NCI-H774 (cell line): ENCODE measurements at regions not wholly inside any gene's neighbourhood (a gene's known extent, or its start where the extent isn't known, plus 50 kb on each side); places are given as distances from the start of the nearest gene placed in this dataset.
A peak's percentile ranks its signal among the peaks of the same experiment; 100 is the strongest.
"Not testable (repeated sequence)": the region's sequence is repeated elsewhere in the genome, so short reads cannot be mapped to it uniquely, and the experiment has no call there.

Source experiments
- DNase-seq: peaks from one replicate; lab custom pipeline; 2025; lab: John Stamatoyannopoulos, UW

DNA sequence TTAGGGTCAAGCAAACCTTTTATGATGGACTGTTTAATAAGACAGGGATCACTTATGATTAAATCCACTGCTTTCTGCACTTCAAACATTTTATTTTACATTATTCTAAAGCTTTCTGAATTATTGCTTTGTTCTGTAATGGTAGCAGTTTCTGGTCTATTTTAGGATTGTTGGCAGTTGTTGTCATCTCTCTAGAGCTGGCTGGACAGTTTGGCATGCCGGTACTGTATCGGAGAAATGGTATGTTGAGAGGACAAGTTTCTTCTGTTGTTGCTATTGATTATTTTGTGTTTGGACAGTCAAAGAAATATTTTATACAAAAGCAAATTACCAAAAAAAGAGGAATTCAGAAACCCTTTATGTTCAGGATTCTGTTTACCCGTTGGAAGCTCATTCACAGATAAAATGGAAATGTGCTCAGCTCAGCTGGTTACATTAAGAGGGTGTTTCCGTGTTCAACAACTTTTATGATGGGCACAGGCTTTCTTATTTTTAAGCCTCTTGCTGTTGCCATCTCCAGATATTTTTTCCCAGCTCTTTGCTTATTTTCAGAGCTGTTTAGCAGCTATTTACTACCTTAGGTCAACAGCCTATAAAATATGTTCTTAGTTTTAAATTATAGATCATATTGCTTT lies 214.6 kb upstream of the IGFBP7 start:
- no peak for DNase-seq

DNA sequence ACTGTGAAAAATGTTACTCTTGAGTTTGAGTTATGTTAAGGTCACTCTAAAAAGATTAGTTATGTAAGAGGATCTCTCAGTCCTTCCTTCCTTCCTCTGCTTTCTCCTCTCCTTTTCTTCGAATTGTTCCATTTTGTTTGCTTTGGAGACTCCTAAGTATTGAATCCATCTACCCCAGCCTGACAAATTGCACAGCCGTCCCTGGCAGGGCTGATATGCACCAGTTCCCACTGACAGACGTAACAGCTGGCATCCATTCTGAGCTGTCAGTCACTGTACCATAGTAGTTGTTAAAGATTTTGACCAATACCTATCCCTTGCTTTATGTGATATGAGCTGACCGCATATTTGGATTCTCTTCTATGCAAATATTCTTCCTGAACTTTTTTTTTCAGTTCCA lies 210.7 kb upstream of the IGFBP7 start:
- DNase-seq: no peak

DNA sequence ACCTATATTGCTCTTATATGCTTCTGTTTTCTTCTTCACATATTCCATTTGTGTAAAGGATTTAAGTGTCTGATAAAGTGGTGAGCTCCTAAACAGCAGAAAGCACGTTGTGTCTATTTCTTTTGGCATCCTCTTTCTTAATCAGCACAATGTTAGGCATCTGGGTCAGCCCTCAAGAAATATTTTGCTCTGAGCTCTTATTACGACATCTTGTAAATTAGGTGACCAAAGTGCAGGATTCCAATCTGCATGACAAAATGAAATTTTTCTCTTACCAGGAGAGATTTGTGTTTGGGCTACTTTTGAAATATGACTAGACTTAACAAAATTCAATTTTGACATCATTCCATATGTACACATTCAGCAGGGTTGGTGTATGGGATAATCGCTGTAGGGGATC lies 210.0 kb upstream of the IGFBP7 start:
- DNase-seq: no peak

- no peak for DNase-seq
These were observed 208.5 kb upstream of the IGFBP7 start for GRCh38 chr4:57318703-57319102.

DNA sequence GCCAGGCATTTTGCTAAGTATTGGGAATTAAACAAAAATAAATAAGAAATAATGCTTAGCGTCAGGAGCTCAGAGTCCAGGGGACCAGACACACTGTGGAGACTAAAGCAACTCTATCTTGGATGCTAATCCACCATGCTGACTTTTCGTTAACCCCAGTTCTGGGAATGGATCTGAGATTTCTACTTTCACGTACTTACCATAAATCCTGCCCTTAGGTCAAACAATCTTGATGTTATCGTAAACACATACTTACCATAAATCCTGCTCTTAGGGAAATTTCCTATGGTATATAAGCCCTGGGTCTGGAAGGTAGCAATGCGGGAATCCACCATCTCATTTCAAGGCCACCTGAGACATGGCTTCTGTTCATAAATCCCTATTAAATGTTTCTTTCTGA lies 204.5 kb upstream of the IGFBP7 start:
- no peak for DNase-seq

DNA sequence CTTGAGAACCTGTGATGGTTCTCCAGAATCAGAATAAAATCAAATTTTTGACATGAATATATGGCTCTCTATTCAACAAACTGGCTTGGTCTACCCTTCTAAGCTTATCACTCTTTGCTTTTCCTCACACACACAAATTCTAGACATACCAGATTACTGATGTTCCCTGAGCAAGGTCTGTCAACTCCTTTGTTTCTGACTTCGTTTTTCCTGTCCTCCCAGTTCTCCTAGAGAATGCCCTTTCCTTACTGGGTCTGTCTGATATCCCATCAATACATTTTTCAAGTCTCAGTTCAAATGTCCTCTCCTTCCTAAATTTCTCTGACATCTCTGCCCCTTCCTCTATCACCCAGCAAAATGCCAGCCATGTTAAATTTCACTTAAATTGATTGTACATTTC lies 202.1 kb upstream of the IGFBP7 start:
- DNase-seq: no peak

- no peak for DNase-seq
These were observed 199.5 kb upstream of the IGFBP7 start for GRCh38 chr4:57309658-57310057.

- DNase-seq: no peak
These were observed 198.1 kb upstream of the IGFBP7 start for GRCh38 chr4:57308301-57308700.

DNA sequence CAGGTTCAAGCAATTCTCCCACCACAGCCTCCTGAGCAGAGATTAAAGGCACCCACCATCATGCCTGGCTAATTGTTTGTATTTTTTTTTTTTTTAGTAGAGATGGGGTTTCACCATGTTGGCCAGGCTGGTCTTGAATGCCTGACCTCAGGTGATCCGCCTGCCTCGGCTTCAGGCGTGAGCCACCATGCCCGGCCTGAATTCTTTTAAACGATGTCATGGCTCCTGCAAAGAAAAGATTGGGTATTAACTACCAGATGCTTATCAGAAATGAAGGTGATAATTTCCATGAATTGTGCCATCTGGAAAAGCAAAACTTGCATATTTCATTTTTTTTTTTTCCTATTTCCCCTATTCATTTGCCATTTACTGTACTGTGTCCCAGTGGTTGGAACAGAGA lies 195.7 kb upstream of the IGFBP7 start:
- no peak for DNase-seq

DNA sequence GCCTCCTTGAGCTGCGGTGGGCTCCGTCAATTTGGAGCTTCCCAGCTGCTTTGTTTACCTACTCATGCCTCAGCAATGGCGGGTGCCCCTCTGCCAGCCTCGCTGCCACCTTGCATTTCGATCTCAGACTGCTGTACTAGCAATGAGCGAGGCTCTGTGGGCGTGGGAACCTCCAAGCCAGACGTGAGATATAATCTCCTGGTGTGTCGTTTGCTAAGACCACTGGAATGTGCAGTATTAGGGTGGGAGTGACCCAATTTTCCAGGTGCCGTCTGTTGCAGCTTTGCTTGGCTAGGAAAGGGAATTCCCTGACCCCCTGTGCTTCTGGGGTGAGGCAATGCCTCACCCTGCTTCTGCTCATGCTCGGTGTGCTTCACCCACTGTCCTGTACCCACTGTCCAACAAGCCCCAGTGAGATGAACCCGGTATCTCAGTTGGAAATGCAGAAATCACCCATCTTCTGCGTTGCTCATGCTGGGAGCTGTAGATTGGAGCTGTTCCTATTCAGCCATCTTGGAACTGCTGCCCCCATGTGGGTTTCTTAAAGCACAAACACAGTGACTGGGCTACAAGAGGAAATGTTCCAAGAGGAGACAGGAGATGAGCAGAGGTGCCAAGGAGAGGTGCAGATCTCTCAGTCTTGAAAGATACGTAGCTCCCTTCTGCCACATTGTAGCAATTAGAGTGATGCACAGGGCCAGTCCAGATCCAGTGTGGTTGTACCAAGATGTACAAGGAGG lies 193.0 kb upstream of the IGFBP7 start:
- DNase-seq: no peak

DNA sequence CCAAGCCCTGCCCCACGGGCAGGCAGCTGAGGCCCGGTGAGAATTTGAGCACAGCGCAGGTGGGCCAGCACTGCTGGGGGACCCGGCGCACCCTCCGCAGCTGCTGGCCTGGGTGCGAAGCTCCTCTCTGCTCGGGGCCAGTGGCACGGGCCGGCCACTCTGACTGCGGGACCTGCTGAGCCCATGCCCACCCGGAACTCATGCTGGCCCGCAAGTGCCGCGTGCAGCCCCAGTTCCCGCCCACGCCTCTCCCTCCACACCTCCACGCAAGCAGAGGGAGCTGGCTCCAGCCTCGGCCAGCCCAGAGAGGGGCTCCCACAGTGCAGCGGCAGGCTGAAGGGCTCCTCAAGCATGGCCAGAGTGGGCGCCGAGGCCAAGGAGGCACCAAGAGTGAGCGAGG lies 190.1 kb upstream of the IGFBP7 start:
- not testable (repeated sequence) for DNase-seq

DNA sequence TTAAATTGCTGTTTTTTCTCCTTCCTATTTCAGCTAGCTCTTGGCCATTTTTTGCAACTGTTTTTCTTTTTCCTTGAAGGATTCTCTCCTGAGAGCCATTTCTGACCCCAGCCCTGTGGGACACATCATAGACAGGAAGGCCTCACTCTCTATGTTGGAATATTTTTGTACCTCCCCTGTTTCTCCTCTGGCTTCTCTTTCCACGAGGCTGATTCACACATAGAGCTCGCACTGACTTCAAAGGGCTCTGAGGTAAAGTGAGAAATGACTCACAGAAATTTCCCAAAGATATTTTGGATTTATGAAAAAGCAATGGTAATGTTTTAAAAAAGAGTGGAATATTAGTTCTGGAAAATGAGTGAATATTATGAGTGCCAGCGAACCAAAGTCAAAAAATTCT lies 181.7 kb upstream of the IGFBP7 start:
- DNase-seq: no peak

DNA sequence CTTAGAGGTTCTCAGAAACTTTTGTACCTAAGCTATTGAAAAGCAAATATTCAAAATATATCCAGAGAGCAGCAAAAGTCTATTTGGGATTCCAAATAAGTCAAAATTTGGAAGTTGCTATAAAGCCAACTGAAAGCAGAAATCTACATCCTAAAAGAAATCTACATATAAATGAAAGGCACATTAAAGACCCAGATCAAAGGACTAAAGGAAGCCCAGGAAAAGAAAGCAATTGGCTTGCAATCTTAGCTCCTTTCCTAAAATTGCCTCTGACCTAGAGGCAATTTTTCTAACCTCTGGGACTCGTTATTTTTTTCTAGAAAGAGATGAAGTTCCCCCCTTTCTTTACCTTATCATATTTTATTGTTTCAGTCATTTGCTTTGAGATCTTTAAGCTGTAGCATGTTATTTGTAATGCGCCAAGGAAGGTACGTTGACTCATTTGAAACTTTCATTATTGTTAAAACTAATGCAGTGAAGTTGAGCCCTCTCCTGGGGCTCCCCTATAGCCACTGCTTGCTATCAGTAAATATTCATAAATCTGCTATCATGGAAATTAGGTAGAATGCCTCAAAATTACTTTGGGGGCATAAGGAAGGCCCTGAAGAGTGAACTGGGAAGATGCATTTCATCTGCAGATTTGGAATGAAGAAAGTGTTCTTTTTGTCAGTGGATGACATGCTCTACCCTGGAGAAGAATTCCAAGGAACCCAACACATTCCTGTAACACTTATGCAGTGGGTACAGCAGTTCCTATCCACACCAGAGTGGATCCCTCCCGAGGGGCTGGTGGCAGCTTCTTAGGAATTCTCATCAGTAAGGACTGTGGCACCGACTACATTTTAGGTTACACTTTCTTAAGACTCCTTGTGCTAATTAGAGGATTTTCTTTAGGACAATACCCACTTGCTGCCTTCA lies 177.8 kb upstream of the IGFBP7 start:
- no peak for DNase-seq

DNA sequence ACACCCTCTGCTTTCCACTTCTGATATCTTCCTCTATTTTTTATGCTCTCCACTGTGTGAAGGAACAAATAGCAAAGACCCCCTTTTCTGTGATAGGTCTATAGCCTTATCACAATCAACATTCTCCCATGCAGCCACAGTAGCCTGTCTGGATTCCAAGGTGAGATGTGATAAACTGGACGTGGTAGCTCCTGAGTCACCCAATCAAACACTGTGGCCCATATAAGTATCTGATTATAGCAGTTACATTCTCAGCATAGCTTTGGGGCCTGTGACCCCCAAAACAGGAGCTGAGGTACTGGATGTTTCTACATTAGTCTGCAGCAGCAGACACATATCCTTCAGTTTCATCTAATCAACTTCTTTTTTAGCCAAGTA lies 172.7 kb upstream of the IGFBP7 start:
- DNase-seq: no peak

DNA sequence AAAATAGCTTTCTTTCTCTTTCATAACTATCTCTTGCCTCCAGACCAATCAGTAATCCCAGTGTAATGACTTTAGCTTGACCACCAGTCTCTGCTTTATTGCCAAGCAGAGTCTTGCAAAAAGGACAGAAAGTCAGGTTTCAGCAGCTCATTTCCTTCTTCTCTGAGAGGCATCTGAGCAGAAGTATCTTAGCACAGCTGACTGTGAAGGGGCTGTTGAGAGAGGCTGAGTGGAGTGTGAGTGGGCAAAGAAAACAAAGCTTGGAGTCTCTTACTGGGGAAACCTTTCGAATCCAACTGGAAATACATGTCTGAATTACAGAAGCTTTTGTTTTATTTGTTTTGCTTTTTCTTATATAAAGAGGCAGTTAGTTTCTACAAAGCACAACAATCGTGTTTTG lies 170.3 kb upstream of the IGFBP7 start:
- DNase-seq: no peak

- no peak for DNase-seq
These were observed 168.6 kb upstream of the IGFBP7 start for GRCh38 chr4:57278780-57279179.

GRCh38 chr4:57274082-57274481 lies 163.9 kb upstream of the IGFBP7 start:
- DNase-seq: no peak

DNA sequence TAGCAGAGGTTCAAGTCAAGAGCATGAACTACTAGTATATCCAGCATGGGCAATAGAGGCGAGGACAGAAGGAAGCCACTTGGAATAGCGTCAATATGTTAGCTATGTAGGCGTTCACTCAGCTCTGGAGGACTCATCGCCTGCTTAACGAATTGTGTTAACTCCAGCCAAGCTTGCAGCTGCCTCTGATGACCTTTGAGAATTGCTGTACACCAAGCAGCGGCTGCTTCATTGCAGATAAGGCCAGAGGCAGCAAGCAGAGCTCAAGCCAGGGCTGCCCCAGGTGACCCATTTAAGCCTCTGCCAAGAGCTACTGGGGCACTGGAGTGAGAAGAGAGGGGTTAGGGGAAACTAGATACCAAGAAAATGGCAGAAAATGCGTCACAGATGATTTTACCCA lies 160.2 kb upstream of the IGFBP7 start:
- no peak for DNase-seq

- DNase-seq: peak; percentile 6
These were observed 155.8 kb upstream of the IGFBP7 start for GRCh38 chr4:57265831-57266582.

DNA sequence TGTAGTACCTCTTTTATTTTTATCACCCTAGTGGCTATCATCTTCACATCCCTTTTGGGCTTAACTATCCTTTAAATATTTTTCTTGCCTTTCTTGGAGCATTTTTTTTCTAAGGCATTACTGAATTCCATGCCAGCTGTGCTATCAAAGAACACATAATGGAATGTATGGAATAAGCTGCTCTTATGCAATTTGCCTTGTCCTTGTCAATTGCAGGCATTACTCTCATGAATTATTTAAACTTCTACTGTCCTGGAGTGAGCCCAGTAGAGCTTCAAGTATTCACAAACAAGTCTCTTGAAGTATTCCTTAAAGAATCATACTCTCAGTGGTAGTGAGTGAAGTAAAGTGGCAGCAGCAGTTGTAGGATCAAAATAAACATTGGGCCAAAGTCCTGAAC lies 144.6 kb upstream of the IGFBP7 start:
- DNase-seq: no peak

GRCh38 chr4:57249083-57249482 lies 138.9 kb upstream of the IGFBP7 start:
- DNase-seq: no peak

GRCh38 chr4:57243076-57243475 lies 132.9 kb upstream of the IGFBP7 start:
- DNase-seq: no peak
